ENCODE measurements at regions not wholly inside any gene's neighbourhood (a gene's known extent, or its start where the extent isn't known, plus 50 kb on each side); places are given as distances from the start of the nearest gene placed in this dataset.

DNA sequence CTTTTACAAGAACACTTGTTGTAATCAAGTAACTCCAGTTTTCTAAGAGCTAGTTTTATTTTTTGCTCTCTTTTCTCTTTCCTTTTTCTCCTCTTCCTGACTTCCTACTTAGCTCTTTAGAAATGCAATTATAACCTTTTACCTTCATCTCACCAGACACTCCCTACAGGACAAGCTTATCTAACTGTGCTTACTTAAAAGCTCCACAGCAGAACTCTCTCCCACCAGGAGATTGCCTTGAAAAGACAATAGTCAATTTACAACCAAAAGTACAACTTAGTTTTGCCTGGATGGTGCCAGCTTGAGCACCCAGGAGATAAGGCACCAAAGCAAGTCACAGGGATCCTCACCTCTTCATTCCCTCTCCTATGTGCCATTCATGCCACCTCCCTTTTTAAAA lies 573.8 kb upstream of the LMCD1 start:
- TF ChIP-seq, protein P1, sequence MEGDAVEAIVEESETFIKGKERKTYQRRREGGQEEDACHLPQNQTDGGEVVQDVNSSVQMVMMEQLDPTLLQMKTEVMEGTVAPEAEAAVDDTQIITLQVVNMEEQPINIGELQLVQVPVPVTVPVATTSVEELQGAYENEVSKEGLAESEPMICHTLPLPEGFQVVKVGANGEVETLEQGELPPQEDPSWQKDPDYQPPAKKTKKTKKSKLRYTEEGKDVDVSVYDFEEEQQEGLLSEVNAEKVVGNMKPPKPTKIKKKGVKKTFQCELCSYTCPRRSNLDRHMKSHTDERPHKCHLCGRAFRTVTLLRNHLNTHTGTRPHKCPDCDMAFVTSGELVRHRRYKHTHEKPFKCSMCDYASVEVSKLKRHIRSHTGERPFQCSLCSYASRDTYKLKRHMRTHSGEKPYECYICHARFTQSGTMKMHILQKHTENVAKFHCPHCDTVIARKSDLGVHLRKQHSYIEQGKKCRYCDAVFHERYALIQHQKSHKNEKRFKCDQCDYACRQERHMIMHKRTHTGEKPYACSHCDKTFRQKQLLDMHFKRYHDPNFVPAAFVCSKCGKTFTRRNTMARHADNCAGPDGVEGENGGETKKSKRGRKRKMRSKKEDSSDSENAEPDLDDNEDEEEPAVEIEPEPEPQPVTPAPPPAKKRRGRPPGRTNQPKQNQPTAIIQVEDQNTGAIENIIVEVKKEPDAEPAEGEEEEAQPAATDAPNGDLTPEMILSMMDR (IDR thresholded peaks at IDR 0.05), result no peak
- no peak for TF ChIP-seq POLR2A (IDR thresholded peaks at IDR 0.05)

Measured in heart left ventricle (tissue), 13 donors.